ENCODE measurements at regions not wholly inside any gene's neighbourhood (a gene's known extent, or its start where the extent isn't known, plus 50 kb on each side); places are given as distances from the start of the nearest gene placed in this dataset.

DNA sequence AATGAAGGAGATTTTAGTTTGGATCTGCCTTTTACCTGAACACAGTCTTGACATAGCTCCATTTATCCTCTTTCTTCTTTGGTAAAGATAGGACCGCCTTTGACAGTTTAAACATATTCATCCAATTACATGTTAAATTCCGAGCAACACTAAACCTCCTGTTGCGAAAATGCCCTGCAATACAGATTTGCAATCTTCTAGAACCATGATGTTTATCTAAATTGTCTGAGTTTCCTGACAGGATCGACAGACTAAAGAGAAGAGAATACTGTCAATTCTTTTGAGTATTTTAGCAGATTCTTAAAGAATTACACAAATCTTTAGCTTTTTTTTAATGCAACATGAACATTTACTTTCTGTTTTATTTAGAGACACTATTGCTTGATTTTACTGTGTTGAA is 1145.5 kb downstream of the CDH11 start:
- TF ChIP-seq, protein P1, sequence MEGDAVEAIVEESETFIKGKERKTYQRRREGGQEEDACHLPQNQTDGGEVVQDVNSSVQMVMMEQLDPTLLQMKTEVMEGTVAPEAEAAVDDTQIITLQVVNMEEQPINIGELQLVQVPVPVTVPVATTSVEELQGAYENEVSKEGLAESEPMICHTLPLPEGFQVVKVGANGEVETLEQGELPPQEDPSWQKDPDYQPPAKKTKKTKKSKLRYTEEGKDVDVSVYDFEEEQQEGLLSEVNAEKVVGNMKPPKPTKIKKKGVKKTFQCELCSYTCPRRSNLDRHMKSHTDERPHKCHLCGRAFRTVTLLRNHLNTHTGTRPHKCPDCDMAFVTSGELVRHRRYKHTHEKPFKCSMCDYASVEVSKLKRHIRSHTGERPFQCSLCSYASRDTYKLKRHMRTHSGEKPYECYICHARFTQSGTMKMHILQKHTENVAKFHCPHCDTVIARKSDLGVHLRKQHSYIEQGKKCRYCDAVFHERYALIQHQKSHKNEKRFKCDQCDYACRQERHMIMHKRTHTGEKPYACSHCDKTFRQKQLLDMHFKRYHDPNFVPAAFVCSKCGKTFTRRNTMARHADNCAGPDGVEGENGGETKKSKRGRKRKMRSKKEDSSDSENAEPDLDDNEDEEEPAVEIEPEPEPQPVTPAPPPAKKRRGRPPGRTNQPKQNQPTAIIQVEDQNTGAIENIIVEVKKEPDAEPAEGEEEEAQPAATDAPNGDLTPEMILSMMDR (conservative IDR thresholded peaks at IDR 0.05; ENCODE audit: low read depth, low read length), result no peak
- H3K4me3 ChIP-seq (ENCODE audit: low read depth, low read length), result no peak overlapping the region
- no peak for DNase-seq (ENCODE audit: low read depth)

DNA sequence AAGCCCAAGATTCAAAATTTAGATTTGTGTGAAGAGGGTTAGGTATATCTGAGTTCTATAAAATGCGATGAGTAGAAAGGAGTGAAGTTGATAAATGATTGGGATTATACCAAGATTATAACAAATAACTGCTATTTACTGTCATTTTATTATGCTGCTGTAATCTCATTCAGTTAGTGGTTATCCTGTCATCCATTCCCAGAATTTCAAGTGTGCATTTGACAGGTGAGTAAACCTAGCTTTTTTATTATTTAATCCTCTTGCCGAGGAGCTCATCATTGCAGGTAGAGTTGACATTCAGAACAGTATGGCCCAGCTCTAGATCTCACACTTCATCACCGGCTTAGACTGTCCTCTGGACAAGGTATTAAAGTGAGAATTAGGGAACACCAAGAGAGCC is 1146.2 kb downstream of the CDH11 start:
- TF ChIP-seq, protein P1 (conservative IDR thresholded peaks at IDR 0.05; ENCODE audit: low read depth, low read length), result no peak
- DNase-seq (ENCODE audit: low read depth), result no peak
- no peak overlapping the region for H3K4me3 ChIP-seq (ENCODE audit: low read depth, low read length)

DNA sequence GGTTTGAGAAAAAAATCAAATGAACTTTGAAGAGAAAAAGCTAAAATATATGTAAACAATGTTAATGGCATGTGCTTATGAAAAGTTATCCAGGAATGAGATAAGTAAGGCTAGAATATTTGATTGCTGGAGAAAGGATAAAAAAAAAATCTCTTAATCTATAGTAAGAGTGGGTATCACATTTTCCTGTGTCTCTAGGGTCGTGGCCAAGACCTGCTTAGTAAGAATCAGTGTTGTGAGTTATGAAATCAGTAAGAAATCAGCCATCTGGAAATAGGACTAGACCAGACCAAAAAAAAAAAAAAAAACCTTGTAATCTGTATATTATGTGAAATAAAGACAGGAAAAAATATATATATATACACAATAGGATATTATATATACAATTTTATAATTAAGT is 1153.9 kb downstream of the CDH11 start:
- H3K4me3 ChIP-seq (ENCODE audit: low read depth, low read length), result no peak overlapping the region
- no peak for DNase-seq (ENCODE audit: low read depth)
- TF ChIP-seq, protein P1 (conservative IDR thresholded peaks at IDR 0.05; ENCODE audit: low read depth, low read length), result no peak

DNA sequence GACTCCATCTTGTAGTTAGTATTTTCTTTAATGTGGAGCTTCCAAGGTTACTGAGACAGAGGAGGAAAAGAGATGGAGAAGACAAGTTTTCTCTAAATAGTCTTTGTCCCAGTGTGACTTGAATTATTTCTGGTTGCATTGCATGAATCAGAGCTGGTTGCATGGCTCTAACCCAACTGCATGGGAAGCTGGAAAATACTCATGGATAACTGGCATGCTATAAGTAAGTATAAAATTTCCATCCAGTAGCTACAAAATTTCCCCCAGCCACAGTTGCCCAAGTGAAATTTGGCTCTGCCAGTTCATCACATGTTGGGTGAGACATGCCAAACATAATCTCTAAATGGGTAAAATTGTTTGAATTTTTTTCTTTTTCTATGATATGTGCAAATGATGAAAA is 1161.5 kb downstream of the CDH11 start:
- TF ChIP-seq, protein P1 (conservative IDR thresholded peaks at IDR 0.05; ENCODE audit: low read depth, low read length), result no peak
- no peak for DNase-seq (ENCODE audit: low read depth)

DNA sequence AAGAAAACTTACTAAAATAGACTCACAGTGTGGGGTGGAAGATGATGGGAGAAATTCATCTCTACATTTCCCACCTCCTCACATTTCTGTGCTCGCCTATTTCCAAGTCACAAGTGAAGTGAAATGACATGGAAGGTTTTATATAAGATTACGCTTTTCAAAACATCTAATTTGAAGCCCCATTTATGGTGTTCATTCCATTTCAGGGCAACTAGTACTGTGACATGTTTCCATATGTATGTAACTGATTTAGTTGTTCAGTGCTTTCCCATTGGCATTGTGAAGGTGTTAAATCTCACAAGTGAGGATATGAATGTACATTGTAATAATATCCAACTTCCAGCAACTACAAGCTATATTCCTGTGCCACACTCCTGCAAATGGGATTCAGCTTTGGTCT is 1174.8 kb downstream of the CDH11 start:
- H3K4me3 ChIP-seq (ENCODE audit: low read depth, low read length), result no peak overlapping the region
- no peak for DNase-seq (ENCODE audit: low read depth)
- TF ChIP-seq, protein P1 (conservative IDR thresholded peaks at IDR 0.05; ENCODE audit: low read depth, low read length), result no peak

More for the DNA sequence above, 1161.5 kb downstream of the CDH11 start:
- no peak overlapping the region for H3K4me3 ChIP-seq (ENCODE audit: low read depth, low read length)

DNA sequence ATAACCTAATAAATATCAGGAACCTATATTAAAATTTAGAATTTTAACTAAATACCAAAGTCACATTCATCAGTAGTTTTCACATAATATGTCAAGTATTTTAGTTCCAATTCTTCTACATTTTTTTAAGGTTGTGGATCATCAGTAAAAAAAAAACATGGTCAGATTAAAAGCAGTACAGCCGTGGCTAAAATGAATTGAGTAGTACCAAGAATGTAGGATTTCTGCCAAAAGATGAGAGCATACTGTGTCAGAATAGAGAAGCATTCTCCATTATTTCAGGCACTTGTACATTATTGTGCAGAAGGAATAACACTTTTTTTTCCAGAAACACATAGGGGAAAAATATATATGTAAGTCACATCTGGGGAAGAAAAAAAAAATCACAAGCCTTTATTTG is 1176.1 kb downstream of the CDH11 start:
- no peak overlapping the region for H3K4me3 ChIP-seq (ENCODE audit: low read depth, low read length)
- no peak for DNase-seq (ENCODE audit: low read depth)
- TF ChIP-seq, protein P1 (conservative IDR thresholded peaks at IDR 0.05; ENCODE audit: low read depth, low read length), result no peak

DNA sequence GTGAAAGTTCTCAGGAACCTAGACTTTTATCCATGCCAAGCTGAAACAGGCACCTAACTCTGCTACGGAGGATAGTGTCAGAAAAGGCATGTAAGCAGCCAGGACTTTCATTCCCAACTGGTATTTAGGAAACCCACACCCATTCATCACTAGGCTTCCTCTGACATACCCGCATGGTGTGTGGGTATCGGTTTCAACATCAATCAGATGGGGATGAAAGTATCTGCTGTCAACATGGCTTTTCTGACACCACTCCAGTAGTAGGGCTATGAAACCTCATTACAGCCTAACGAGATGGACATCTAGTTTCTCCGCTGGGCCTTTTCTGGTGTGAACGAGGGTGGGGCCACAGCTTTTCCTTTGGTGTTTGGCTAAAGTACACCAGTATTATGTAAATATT is 1178.3 kb downstream of the CDH11 start:
- H3K4me3 ChIP-seq (ENCODE audit: low read depth, low read length), result no peak overlapping the region
- DNase-seq (ENCODE audit: low read depth), result no peak
- TF ChIP-seq, protein P1 (conservative IDR thresholded peaks at IDR 0.05; ENCODE audit: low read depth, low read length), result no peak
